ENCODE measurements at regions not wholly inside any gene's neighbourhood (a gene's known extent, or its start where the extent isn't known, plus 50 kb on each side); places are given as distances from the start of the nearest gene placed in this dataset.
A peak's percentile ranks its signal among the peaks of the same experiment; 100 is the strongest.

DNA sequence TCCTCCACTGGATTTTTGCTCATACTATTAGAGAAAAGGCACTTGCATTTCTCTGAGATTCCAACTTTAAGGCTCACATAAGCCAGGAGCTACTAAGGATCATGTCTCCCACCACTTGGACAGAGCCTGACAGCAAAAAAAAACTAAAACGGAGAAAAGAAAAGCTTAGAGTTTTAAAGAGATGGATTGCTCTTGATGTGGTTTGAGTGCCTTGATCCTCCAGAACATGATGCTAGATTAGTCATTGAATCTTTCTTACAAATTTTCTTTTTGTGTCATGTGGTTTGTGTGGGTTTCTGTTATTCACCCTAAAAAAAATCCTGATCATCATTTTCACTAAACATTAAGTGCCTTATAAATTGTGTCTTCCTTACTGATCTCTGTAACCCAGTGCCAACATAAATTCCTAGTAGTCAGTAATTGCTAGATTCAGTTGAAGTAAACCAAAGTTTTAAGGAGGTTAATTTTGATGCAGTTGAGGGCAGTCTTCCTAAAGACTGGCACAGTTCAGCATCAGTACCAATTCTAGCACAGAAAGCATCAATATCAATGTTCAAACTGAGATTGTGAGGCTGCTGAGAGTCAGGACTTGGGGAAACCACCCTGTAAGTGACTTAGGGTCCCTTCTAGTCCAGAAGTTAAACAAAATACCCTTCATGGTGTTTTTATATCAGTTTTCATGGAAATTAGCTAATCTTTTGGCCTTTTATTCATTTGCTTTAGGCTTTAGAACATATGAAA is 206.3 kb downstream of the RAD51AP2 start:
- Histone ChIP-seq H3K4me3 (ENCODE audit: low read depth, low read length) (no peak overlapping the region), H3K36me3 (ENCODE audit: control insufficient read depth, insufficient read depth, low read length) (no peaks in the 10 kb centered on the region), H3K27me3 (ENCODE audit: control insufficient read depth, insufficient read depth, low read length) (no peaks in the 10 kb centered on the region)
- no peak for FAIRE-seq
- no peak for DNase-seq (ENCODE audit: low read depth)
- TF ChIP-seq, protein P1, sequence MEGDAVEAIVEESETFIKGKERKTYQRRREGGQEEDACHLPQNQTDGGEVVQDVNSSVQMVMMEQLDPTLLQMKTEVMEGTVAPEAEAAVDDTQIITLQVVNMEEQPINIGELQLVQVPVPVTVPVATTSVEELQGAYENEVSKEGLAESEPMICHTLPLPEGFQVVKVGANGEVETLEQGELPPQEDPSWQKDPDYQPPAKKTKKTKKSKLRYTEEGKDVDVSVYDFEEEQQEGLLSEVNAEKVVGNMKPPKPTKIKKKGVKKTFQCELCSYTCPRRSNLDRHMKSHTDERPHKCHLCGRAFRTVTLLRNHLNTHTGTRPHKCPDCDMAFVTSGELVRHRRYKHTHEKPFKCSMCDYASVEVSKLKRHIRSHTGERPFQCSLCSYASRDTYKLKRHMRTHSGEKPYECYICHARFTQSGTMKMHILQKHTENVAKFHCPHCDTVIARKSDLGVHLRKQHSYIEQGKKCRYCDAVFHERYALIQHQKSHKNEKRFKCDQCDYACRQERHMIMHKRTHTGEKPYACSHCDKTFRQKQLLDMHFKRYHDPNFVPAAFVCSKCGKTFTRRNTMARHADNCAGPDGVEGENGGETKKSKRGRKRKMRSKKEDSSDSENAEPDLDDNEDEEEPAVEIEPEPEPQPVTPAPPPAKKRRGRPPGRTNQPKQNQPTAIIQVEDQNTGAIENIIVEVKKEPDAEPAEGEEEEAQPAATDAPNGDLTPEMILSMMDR (IDR thresholded peaks at IDR 0.05; ENCODE audit: insufficient read depth, low read length, severe bottlenecking) = no peak

DNA sequence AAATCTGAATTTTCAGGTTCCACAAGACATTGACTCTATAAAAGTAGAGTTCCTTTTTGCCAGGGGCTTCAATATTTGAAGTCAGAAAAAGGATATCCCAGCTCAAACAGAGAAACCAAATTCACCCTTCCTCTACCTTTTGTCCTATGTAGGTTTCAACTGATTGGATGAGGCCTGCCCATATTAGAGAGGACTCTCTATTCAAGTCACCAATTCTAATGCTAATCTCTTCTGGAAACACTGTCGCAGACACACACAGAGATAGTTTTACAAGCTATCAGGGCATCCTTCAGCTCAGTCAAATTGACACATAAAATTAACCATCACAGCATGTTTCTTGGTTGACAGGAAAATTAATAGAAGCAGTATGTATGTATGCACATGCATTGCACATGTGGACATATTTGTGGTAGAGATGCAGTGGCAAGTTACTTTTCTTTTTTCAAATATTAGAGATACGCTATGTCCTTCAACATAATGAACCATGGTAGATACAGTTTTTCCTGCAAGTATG is 207.1 kb downstream of the RAD51AP2 start:
- no peak overlapping the region for H3K4me3 ChIP-seq (ENCODE audit: low read depth, low read length)
- no peak for FAIRE-seq
- TF ChIP-seq, protein P1 (IDR thresholded peaks at IDR 0.05; ENCODE audit: insufficient read depth, low read length, severe bottlenecking) = no peak
- no peak for DNase-seq (ENCODE audit: low read depth)
- H3K36me3 ChIP-seq (ENCODE audit: control insufficient read depth, insufficient read depth, low read length) = no peaks in the 10 kb centered on the region
- no peaks in the 10 kb centered on the region for H3K27me3 ChIP-seq (ENCODE audit: control insufficient read depth, insufficient read depth, low read length)

DNA sequence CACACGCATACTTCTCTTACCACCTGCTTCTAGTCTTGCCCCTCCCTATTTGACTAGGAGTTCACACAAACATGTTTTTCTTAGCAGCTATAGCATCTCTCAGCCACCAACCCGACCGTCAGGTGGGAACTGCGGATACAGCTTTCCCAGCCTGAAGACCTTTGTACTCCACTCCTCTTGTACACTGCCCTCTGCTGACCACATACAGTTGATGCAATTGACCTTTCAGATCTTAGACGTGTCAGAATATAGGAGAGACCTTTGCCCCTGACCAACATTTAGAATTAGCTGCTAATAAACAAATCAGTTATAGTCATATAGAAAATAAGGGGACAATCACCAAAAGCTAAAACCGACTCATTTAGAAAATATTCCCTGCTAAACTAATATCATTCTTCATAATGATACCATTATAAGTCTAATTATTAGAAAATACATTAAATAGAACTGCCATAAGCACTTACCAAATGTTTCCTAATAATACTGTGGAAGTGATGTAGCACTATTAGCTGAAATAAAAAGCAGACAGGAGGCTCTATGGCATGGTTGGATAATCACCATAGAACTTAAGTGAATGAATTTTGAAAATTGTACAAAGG is 208.4 kb downstream of the RAD51AP2 start:
- FAIRE-seq (no peak), DNase-seq (ENCODE audit: low read depth) (peak; percentile 69)
- H3K27me3 ChIP-seq (ENCODE audit: control insufficient read depth, insufficient read depth, low read length) = no peaks in the 10 kb centered on the region
- H3K36me3 ChIP-seq (ENCODE audit: control insufficient read depth, insufficient read depth, low read length) = no peaks in the 10 kb centered on the region
- no peak overlapping the region for H3K4me3 ChIP-seq (ENCODE audit: low read depth, low read length)
- TF ChIP-seq, protein P1 (IDR thresholded peaks at IDR 0.05; ENCODE audit: insufficient read depth, low read length, severe bottlenecking) = peak; percentile 70

DNA sequence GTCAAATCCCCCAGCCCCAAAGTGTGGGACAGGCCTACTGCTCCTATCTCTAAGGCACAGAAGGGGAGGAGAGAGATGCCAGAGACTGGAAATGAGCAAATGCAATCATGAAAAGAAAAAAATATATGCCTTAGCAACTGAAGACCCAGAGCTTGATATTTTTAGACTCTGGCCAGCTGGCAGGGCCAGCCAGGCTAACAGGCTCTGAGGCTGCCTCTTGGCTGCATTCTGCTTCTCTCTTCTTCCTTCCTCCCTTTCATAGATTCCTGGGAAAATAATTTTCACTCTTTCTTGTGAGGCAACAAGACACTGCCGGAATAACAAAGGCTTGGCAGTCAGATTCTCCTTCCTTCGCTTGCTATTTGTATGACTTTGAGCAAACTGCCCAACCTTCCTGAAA is 209.1 kb downstream of the RAD51AP2 start:
- no peaks in the 10 kb centered on the region for H3K27me3 ChIP-seq (ENCODE audit: control insufficient read depth, insufficient read depth, low read length)
- H3K36me3 ChIP-seq (ENCODE audit: control insufficient read depth, insufficient read depth, low read length) = no peaks in the 10 kb centered on the region
- DNase-seq (ENCODE audit: low read depth) = no peak
- TF ChIP-seq, protein P1 (IDR thresholded peaks at IDR 0.05; ENCODE audit: insufficient read depth, low read length, severe bottlenecking) = no peak
- no peak overlapping the region for H3K4me3 ChIP-seq (ENCODE audit: low read depth, low read length)
- no peak for FAIRE-seq

DNA sequence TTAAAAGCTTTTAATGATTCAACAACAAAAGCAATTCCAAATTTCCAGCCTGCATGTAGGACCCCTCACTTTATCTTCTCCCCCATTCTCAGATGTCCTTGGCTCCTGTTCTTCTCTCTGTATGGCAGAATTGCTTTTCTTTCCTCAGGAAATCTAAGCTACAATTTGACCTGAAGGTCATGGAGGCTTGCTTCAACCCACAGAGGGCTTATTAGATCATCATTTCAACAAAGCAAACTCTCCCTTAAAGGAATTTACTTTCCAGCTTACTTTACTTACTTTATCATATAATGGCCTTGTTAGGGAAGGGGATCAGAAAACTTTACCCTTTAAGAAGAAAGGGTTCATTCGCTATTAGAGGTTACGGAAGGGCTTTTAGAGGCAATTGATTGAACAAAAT is 211.5 kb downstream of the RAD51AP2 start:
- H3K36me3 ChIP-seq (ENCODE audit: control insufficient read depth, insufficient read depth, low read length) = no peaks in the 10 kb centered on the region
- TF ChIP-seq, protein P1 (IDR thresholded peaks at IDR 0.05; ENCODE audit: insufficient read depth, low read length, severe bottlenecking) = no peak
- no peaks in the 10 kb centered on the region for H3K27me3 ChIP-seq (ENCODE audit: control insufficient read depth, insufficient read depth, low read length)
- FAIRE-seq (no peak), DNase-seq (ENCODE audit: low read depth) (no peak)
- H3K4me3 ChIP-seq (ENCODE audit: low read depth, low read length) = no peak overlapping the region

Measured in bronchial epithelial cell (primary cell).